Neural cell (in vitro differentiated cells): ENCODE measurements at regions not wholly inside any gene's neighbourhood (a gene's known extent, or its start where the extent isn't known, plus 50 kb on each side); places are given as distances from the start of the nearest gene placed in this dataset.

ENCODE experiments used
- H2AFZ ChIP-seq: fragments of 200-600, 300-800 bp; sonication (generic), shearing (Covaris generic); 2 replicates; pipeline ENCODE4 v1.6.0; 2014; ENCODE audit warnings: low read depth, mild to moderate bottlenecking, antibody characterized with exemption, low read length, moderate library complexity
- H3F3A ChIP-seq: fragments of 200-600 bp; shearing (Covaris generic); 2 replicates; pipeline ENCODE4 v1.6.1; 2016; ENCODE audit warnings: mild to moderate bottlenecking, moderate library complexity, mixed read lengths, antibody characterized with exemption, low read length; ENCODE audit not compliant: insufficient read depth, poor library complexity, severe bottlenecking
- H3K27ac ChIP-seq: fragments of 200-600, 300-800 bp; sonication (generic), shearing (Covaris generic); 2 replicates; pipeline ENCODE4 v1.5.1; 2014; ENCODE audit warnings: mild to moderate bottlenecking, low read length, moderate library complexity
- H3K27me3 ChIP-seq: fragments of 300-800, 200-600 bp; sonication (generic), shearing (Covaris generic); 2 replicates; pipeline ENCODE4 v1.6.0; 2014; ENCODE audit warnings: mild to moderate bottlenecking, low read depth, low read length, moderate library complexity; ENCODE audit not compliant: insufficient read depth
- H3K36me3 ChIP-seq: fragments of 300-800, 200-600 bp; sonication (generic), shearing (Covaris generic); 2 replicates; pipeline ENCODE4 v1.5.1; 2014; ENCODE audit warnings: mild to moderate bottlenecking, antibody characterized with exemption, low read length, moderate library complexity; ENCODE audit not compliant: insufficient read depth
- H3K4me2 ChIP-seq: fragments of 300-800, 200-600 bp; sonication (generic), shearing (Covaris generic); 2 replicates; pipeline ENCODE4 v1.6.0; 2014; ENCODE audit warnings: mild to moderate bottlenecking, low read length
- H3K4me3 ChIP-seq: fragments of 300-800, 200-600 bp; sonication (generic), shearing (Covaris generic); 2 replicates; pipeline ENCODE4 v1.5.1; 2014; ENCODE audit warnings: mild to moderate bottlenecking, low read length, moderate library complexity
- H3K79me2 ChIP-seq: fragments of 200-600 bp; shearing (Covaris generic); replicated peaks from 2 replicates; pipeline ENCODE4 v1.6.0; 2014; ENCODE audit warnings: mild to moderate bottlenecking, low read length, moderate library complexity; ENCODE audit not compliant: insufficient read depth
- H3K9ac ChIP-seq: fragments of 300-800, 200-600 bp; sonication (generic), shearing (Covaris generic); 2 replicates; pipeline ENCODE4 v1.6.1; 2016; ENCODE audit warnings: mild to moderate bottlenecking, low read length, mixed read lengths
- H3K9me2 ChIP-seq: fragments of 200-600 bp; shearing (Covaris generic); 2 replicates; pipeline ENCODE4 v1.6.1; 2016; ENCODE audit warnings: mild to moderate bottlenecking, low read length, mixed read lengths; ENCODE audit not compliant: insufficient read depth
- H3K9me3 ChIP-seq: fragments of 200-600, 300-800 bp; sonication (generic), shearing (Covaris generic); 2 replicates; pipeline ENCODE4 v1.6.1; 2016; ENCODE audit warnings: mild to moderate bottlenecking, mixed run types, low read length, moderate library complexity, mixed read lengths
- H4K20me1 ChIP-seq: fragments of 200-600 bp; shearing (Covaris generic); 2 replicates; pipeline ENCODE4 v1.6.1; 2016; ENCODE audit warnings: mild to moderate bottlenecking, mixed run types; ENCODE audit not compliant: insufficient read depth
- EP300 ChIP-seq: fragments of 450-650 bp; conservative IDR thresholded peaks from 2 replicates; pipeline ENCODE4 v1.6.1; 2014; ENCODE audit warnings: antibody characterized with exemption, mild to moderate bottlenecking, moderate library complexity; ENCODE audit not compliant: poor library complexity, severe bottlenecking
- EZH2 ChIP-seq: fragments of 200-600, 300-800 bp; shearing (Covaris generic), sonication (generic); IDR thresholded peaks from 2 replicates; pipeline ENCODE4 v1.6.1; 2014; ENCODE audit warnings: antibody characterized with exemption, low read length, borderline replicate concordance, mild to moderate bottlenecking; ENCODE audit not compliant: insufficient read depth, poor library complexity, severe bottlenecking
- MXI1 ChIP-seq: fragments of 450-650 bp; conservative IDR thresholded peaks from 2 replicates; pipeline ENCODE4 v1.6.1; 2014; ENCODE audit warnings: antibody characterized with exemption, mild to moderate bottlenecking; ENCODE audit not compliant: poor library complexity, severe bottlenecking
- POLR2AphosphoS5 ChIP-seq: IDR thresholded peaks from 2 replicates; pipeline ENCODE4 v1.6.1; 2012
- RAD21 ChIP-seq: fragments of 450-650 bp; conservative IDR thresholded peaks from 2 replicates; pipeline ENCODE4 v1.6.1; 2014; ENCODE audit warnings: antibody characterized with exemption, mild to moderate bottlenecking, moderate library complexity
- REST ChIP-seq: IDR thresholded peaks from 2 replicates; pipeline ENCODE4 v1.6.1; 2012; ENCODE audit warnings: borderline replicate concordance
- SMC3 ChIP-seq: fragments of 450-650 bp; conservative IDR thresholded peaks from 2 replicates; pipeline ENCODE4 v1.6.1; 2014; ENCODE audit warnings: antibody characterized with exemption, mild to moderate bottlenecking, moderate library complexity; ENCODE audit not compliant: poor library complexity
- TAF1 ChIP-seq: IDR thresholded peaks from 2 replicates; pipeline ENCODE4 v1.6.1; 2012; ENCODE audit warnings: low read depth
- TF ChIP-seq, protein P1 (sequence below): fragments of 450-650 bp; IDR thresholded peaks from 2 replicates; pipeline ENCODE4 v1.5.1; 2014; ENCODE audit warnings: antibody characterized with exemption, mild to moderate bottlenecking, moderate library complexity; ENCODE audit not compliant: poor library complexity, severe bottlenecking

- H3K4me2 ChIP-seq = no peak overlapping the region
- no peaks in the 10 kb centered on the region for H3F3A ChIP-seq
- no peak overlapping the region for H2AFZ ChIP-seq
- H3K4me3 ChIP-seq = no peak overlapping the region
- H3K27me3 ChIP-seq = no peaks in the 10 kb centered on the region
- no peaks in the 10 kb centered on the region for H4K20me1 ChIP-seq
- no peaks in the 10 kb centered on the region for H3K9me3 ChIP-seq
- no peaks in the 10 kb centered on the region for H3K36me3 ChIP-seq
- TF ChIP-seq REST = no peak
- H3K9me2 ChIP-seq = no peaks in the 10 kb centered on the region
- no peak overlapping the region for H3K9ac ChIP-seq
- H3K79me2 ChIP-seq = no peaks in the 10 kb centered on the region
- H3K27ac ChIP-seq = no peak overlapping the region
These were observed 50.9 kb upstream of the ANTXRL start for GRCh38 chr10:46235705-46236545.

DNA sequence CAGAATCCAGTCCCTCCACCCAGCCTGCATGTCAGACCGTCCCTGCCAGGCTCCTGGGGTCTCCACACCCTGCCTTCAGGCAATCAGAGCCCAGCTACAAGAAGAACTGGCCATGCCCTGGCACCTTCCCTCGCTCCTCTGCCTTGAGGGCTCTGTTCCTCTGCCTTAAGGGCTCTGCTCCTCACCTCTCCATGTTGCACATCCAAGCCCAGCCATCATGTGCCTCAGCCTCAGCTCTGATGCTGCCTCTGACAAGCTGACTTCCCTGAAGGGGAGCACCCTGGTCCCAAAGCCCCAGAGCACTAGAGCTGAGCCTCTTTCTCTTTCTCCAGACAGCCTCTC lies 50.3 kb upstream of the ANTXRL start:
- Histone ChIP-seq H3K36me3 (no peaks in the 10 kb centered on the region), H3K27ac (no peak overlapping the region), H3K9me2 (no peaks in the 10 kb centered on the region), H4K20me1 (no peaks in the 10 kb centered on the region), H3K9me3 (no peaks in the 10 kb centered on the region), H3K9ac (no peak overlapping the region), H3K79me2 (no peaks in the 10 kb centered on the region), H3K27me3 (no peaks in the 10 kb centered on the region), H3K4me2 (no peak overlapping the region), H3K4me3 (no peak overlapping the region), H3F3A (no peaks in the 10 kb centered on the region), H2AFZ (no peak overlapping the region)
- TF ChIP-seq EZH2 = no peak
- no peak for TF ChIP-seq REST
- no peak for TF ChIP-seq MXI1
- TF ChIP-seq, protein P1, sequence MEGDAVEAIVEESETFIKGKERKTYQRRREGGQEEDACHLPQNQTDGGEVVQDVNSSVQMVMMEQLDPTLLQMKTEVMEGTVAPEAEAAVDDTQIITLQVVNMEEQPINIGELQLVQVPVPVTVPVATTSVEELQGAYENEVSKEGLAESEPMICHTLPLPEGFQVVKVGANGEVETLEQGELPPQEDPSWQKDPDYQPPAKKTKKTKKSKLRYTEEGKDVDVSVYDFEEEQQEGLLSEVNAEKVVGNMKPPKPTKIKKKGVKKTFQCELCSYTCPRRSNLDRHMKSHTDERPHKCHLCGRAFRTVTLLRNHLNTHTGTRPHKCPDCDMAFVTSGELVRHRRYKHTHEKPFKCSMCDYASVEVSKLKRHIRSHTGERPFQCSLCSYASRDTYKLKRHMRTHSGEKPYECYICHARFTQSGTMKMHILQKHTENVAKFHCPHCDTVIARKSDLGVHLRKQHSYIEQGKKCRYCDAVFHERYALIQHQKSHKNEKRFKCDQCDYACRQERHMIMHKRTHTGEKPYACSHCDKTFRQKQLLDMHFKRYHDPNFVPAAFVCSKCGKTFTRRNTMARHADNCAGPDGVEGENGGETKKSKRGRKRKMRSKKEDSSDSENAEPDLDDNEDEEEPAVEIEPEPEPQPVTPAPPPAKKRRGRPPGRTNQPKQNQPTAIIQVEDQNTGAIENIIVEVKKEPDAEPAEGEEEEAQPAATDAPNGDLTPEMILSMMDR = no peak
- TF ChIP-seq RAD21 = no peak
- no peak for TF ChIP-seq POLR2AphosphoS5
- TF ChIP-seq EP300 = no peak
- no peak for TF ChIP-seq TAF1
- no peak for TF ChIP-seq SMC3
